Liver (tissue), 8 donors: ENCODE measurements at regions not wholly inside any gene's neighbourhood (a gene's known extent, or its start where the extent isn't known, plus 50 kb on each side); places are given as distances from the start of the nearest gene placed in this dataset.

Source experiments
- DNase-seq: peaks from one replicate; pipeline ENCODE4 v3.0.0-alpha.2; 2017; ENCODE audit warnings: low spot score
- H3K27ac ChIP-seq, 2 donors: one replicate each; pipeline ENCODE4 v1.7.0; 2013; ENCODE audit warnings: inconsistent platforms in 2 of 2, low read length in 2 of 2, control low read depth in 1 of 2, low read depth in 1 of 2, mild to moderate bottlenecking in 1 of 2
- H3K27me3 ChIP-seq, 4 donors: one replicate each; pipeline versions ENCODE4 v1.6.1 to v1.7.0; 2013; ENCODE audit warnings: low read length in 3 of 4, inconsistent platforms in 1 of 4, mild to moderate bottlenecking in 1 of 4, moderate library complexity in 1 of 4; ENCODE audit not compliant: control insufficient read depth in 4 of 4, insufficient read depth in 4 of 4
- H3K36me3 ChIP-seq, 4 donors: one replicate each; pipeline versions ENCODE4 v1.6.1 to v1.7.0; 2013; ENCODE audit warnings: low read length in 3 of 4, mild to moderate bottlenecking in 3 of 4, low read depth in 1 of 4, moderate library complexity in 1 of 4; ENCODE audit not compliant: control insufficient read depth in 4 of 4, insufficient read depth in 3 of 4
- H3K4me1 ChIP-seq, 4 donors: one replicate each; pipeline versions ENCODE4 v1.6.1 to v1.7.0; 2013; ENCODE audit warnings: low read length in 3 of 4, mild to moderate bottlenecking in 3 of 4, moderate library complexity in 1 of 4; ENCODE audit not compliant: control insufficient read depth in 4 of 4, insufficient read depth in 4 of 4
- H3K4me3 ChIP-seq, 3 donors: one replicate each; pipeline versions ENCODE4 v1.6.1 to v1.7.0; 2013; ENCODE audit warnings: low read length in 3 of 3, control low read depth in 1 of 3, low read depth in 1 of 3, mild to moderate bottlenecking in 1 of 3
- H3K9ac ChIP-seq, 2 donors: one replicate each; pipeline ENCODE4 v1.7.0; 2013; ENCODE audit warnings: low read length in 2 of 2, mild to moderate bottlenecking in 2 of 2, moderate library complexity in 2 of 2, control low read depth in 1 of 2, low read depth in 1 of 2
- H3K9me3 ChIP-seq, 4 donors: one replicate each; pipeline versions ENCODE4 v1.6.1 to v1.7.0; 2013; ENCODE audit warnings: low read length in 3 of 4; ENCODE audit not compliant: control insufficient read depth in 4 of 4
- ATF3 ChIP-seq: IDR thresholded peaks from 2 replicates; pipeline ENCODE4 v1.6.1; 2016; ENCODE audit warnings: antibody characterized with exemption
- CTCF ChIP-seq: fragments of 150-350 bp; IDR thresholded peaks from 2 replicates; pipeline ENCODE4 v1.5.1; 2017; ENCODE audit warnings: improper control_type of control experiment, low read depth, low read length; ENCODE audit not compliant: missing input control
- EGR1 ChIP-seq, 2 donors: IDR thresholded peaks; 2 replicates each; pipeline ENCODE4 v1.6.1; 2016 to 2018; ENCODE audit warnings: antibody characterized with exemption in 2 of 2, low read depth in 2 of 2
- FOXA1 ChIP-seq: IDR thresholded peaks from 2 replicates; pipeline ENCODE4 v1.6.1; 2016; ENCODE audit warnings: antibody characterized with exemption
- FOXA2 ChIP-seq: IDR thresholded peaks from 2 replicates; pipeline ENCODE4 v1.6.1; 2016; ENCODE audit warnings: antibody characterized with exemption
- GABPA ChIP-seq, 2 donors: IDR thresholded peaks in 1 of 2; conservative IDR thresholded peaks in 1 of 2; 2 replicates each; pipeline ENCODE4 v1.6.1; 2016; ENCODE audit warnings: antibody characterized with exemption in 2 of 2, mild to moderate bottlenecking in 1 of 2, moderate library complexity in 1 of 2
- HNF4A ChIP-seq, 2 donors: conservative IDR thresholded peaks; 2 replicates each; pipeline ENCODE4 v1.6.1; 2016; ENCODE audit warnings: antibody characterized with exemption in 2 of 2, mild to moderate bottlenecking in 2 of 2
- HNF4G ChIP-seq: IDR thresholded peaks from 2 replicates; pipeline ENCODE4 v1.6.1; 2016; ENCODE audit warnings: antibody characterized with exemption
- JUND ChIP-seq, 2 donors: IDR thresholded peaks; 2 replicates each; pipeline ENCODE4 v1.6.1; 2016; ENCODE audit warnings: antibody characterized with exemption in 2 of 2
- NR2F2 ChIP-seq: IDR thresholded peaks from 2 replicates; pipeline ENCODE4 v1.6.1; 2016; ENCODE audit warnings: antibody characterized with exemption
- RAD21 ChIP-seq, 2 donors: IDR thresholded peaks; 2 replicates each; pipeline ENCODE4 v1.6.1; 2016; ENCODE audit warnings: antibody characterized with exemption in 2 of 2, mild to moderate bottlenecking in 2 of 2
- RXRA ChIP-seq, 2 donors: IDR thresholded peaks; 2 replicates each; pipeline ENCODE4 v1.6.1; 2017 to 2018; ENCODE audit warnings: antibody characterized with exemption in 2 of 2, mild to moderate bottlenecking in 1 of 2
- SP1 ChIP-seq: IDR thresholded peaks from 2 replicates; pipeline ENCODE4 v1.6.1; 2018; ENCODE audit warnings: antibody characterized with exemption, mild to moderate bottlenecking
- TAF1 ChIP-seq: conservative IDR thresholded peaks from 2 replicates; pipeline ENCODE4 v1.6.1; 2016; ENCODE audit warnings: antibody characterized with exemption, mild to moderate bottlenecking
- YY1 ChIP-seq: IDR thresholded peaks from 2 replicates; pipeline ENCODE4 v1.6.1; 2016; ENCODE audit warnings: antibody characterized with exemption, mild to moderate bottlenecking
- ZBTB33 ChIP-seq: IDR thresholded peaks from 2 replicates; pipeline ENCODE4 v1.6.1; 2016; ENCODE audit warnings: antibody characterized with exemption
- WGBS: extraction: QIAGEN DNeasy Blood & Tissue Kit; methylation state at CpG from one replicate; pipeline ENCODE4 v1.1.7; 2013; 5-methylcytosine and 5-hydroxymethylcytosine counted together
- TF ChIP-seq, protein P1 (sequence below): IDR thresholded peaks from 2 replicates; pipeline ENCODE4 v1.6.1; 2016; ENCODE audit warnings: antibody characterized with exemption, mild to moderate bottlenecking
- TF ChIP-seq, protein P2 (sequence below): IDR thresholded peaks from 2 replicates; pipeline ENCODE4 v1.6.1; 2016; ENCODE audit warnings: antibody characterized with exemption
- donor health status: healthy.
- donor health status: healthy.
- donor health status: healthy.
- donor health status: healthy.
- donor health status: healthy.

GRCh38 chr5:45098483-45098882, 289.7 kb downstream of the MRPS30 start:
- Histone ChIP-seq H3K27ac (no peak overlapping the region), H3K4me3 (no peak overlapping the region), H3K36me3 (no peaks in the 10 kb centered on the region), H3K9me3 (no peaks in the 10 kb centered on the region), H3K27me3 (no peaks in the 10 kb centered on the region), H3K9ac (no peak overlapping the region), H3K4me1 (no peaks in the 10 kb centered on the region)
- DNase-seq = no peak
- WGBS = 91% methylated on average over 3 of the region's 3 CpGs
- no peak for TF ChIP-seq NR2F2
- no peak for TF ChIP-seq YY1
- TF ChIP-seq EGR1 (IDR thresholded peaks at IDR 0.05; ENCODE audit: low read depth in 2 of 2) = no peak
- no peak for TF ChIP-seq JUND (IDR thresholded peaks at IDR 0.05)
- TF ChIP-seq ATF3 = no peak
- TF ChIP-seq ZBTB33 = no peak
- no peak for TF ChIP-seq RAD21 (IDR thresholded peaks at IDR 0.05)
- TF ChIP-seq RXRA (IDR thresholded peaks at IDR 0.05) = no peak
- no peak for TF ChIP-seq FOXA2
- no peak for TF ChIP-seq HNF4G
- TF ChIP-seq FOXA1 = no peak
- TF ChIP-seq, protein P1, sequence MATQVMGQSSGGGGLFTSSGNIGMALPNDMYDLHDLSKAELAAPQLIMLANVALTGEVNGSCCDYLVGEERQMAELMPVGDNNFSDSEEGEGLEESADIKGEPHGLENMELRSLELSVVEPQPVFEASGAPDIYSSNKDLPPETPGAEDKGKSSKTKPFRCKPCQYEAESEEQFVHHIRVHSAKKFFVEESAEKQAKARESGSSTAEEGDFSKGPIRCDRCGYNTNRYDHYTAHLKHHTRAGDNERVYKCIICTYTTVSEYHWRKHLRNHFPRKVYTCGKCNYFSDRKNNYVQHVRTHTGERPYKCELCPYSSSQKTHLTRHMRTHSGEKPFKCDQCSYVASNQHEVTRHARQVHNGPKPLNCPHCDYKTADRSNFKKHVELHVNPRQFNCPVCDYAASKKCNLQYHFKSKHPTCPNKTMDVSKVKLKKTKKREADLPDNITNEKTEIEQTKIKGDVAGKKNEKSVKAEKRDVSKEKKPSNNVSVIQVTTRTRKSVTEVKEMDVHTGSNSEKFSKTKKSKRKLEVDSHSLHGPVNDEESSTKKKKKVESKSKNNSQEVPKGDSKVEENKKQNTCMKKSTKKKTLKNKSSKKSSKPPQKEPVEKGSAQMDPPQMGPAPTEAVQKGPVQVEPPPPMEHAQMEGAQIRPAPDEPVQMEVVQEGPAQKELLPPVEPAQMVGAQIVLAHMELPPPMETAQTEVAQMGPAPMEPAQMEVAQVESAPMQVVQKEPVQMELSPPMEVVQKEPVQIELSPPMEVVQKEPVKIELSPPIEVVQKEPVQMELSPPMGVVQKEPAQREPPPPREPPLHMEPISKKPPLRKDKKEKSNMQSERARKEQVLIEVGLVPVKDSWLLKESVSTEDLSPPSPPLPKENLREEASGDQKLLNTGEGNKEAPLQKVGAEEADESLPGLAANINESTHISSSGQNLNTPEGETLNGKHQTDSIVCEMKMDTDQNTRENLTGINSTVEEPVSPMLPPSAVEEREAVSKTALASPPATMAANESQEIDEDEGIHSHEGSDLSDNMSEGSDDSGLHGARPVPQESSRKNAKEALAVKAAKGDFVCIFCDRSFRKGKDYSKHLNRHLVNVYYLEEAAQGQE = no peak
- TF ChIP-seq GABPA (IDR thresholded peaks at IDR 0.05 in 1 of 2, conservative IDR thresholded peaks at IDR 0.05 in 1 of 2) = no peak
- no peak for TF ChIP-seq CTCF
- TF ChIP-seq SP1 = no peak
- TF ChIP-seq, protein P2, sequence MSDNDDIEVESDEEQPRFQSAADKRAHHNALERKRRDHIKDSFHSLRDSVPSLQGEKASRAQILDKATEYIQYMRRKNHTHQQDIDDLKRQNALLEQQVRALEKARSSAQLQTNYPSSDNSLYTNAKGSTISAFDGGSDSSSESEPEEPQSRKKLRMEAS = no peak
- no peak for TF ChIP-seq TAF1
- no peak for TF ChIP-seq HNF4A (conservative IDR thresholded peaks at IDR 0.05)

DNA sequence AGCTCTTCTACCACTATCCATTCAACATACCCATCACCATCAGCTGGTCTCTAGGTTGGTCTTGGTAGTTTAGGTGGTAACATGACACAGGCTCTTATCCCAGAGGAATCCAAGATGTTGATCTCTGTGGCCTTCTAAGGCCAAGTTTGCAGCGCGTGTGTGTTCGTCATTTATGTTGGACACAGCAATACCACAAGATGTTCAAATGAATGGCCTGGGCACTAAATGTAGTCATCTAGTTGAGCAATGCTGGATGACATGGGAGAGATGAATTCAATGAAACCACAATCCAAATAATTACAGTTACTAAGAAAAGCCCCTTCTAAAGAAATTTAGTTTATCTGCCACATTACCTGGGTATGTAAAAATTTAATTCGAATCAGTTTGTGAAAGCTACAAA, 292.4 kb downstream of the MRPS30 start:
- no peak overlapping the region for H3K9ac ChIP-seq
- WGBS = 94% methylated on average over 4 of the region's 4 CpGs
- no peaks in the 10 kb centered on the region for H3K27me3 ChIP-seq
- no peak for TF ChIP-seq HNF4G
- TF ChIP-seq RAD21 (IDR thresholded peaks at IDR 0.05) = no peak
- TF ChIP-seq RXRA (IDR thresholded peaks at IDR 0.05) = no peak
- no peak for TF ChIP-seq HNF4A (conservative IDR thresholded peaks at IDR 0.05)
- no peak for TF ChIP-seq ATF3
- H3K4me3 ChIP-seq = no peak overlapping the region
- H3K4me1 ChIP-seq = no peaks in the 10 kb centered on the region
- no peaks in the 10 kb centered on the region for H3K36me3 ChIP-seq
- DNase-seq = no peak
- no peaks in the 10 kb centered on the region for H3K9me3 ChIP-seq
- H3K27ac ChIP-seq = no peak overlapping the region
